Osteoblast (primary cell): ENCODE measurements at regions not wholly inside any gene's neighbourhood (a gene's known extent, or its start where the extent isn't known, plus 50 kb on each side); places are given as distances from the start of the nearest gene placed in this dataset.

ENCODE experiments used
- DNase-seq: peaks from one replicate; pipeline ENCODE4 v3.0.0; 2011; ENCODE audit warnings: low spot score, mixed read lengths; ENCODE audit not compliant: insufficient read length; ENCODE audit errors: missing footprints
- H2AFZ ChIP-seq: 2 replicates; pipeline ENCODE4 v1.6.0; 2011; ENCODE audit warnings: mild to moderate bottlenecking, low read length
- H3K27ac ChIP-seq: 2 replicates; pipeline ENCODE4 v1.5.1; 2011; ENCODE audit warnings: mild to moderate bottlenecking, low read depth, low read length, moderate library complexity
- H3K27me3 ChIP-seq: 2 replicates; pipeline ENCODE4 v1.6.0; 2012; ENCODE audit warnings: mild to moderate bottlenecking, control low read depth, inconsistent platforms, low read length, moderate library complexity; ENCODE audit not compliant: insufficient read depth
- H3K36me3 ChIP-seq: 2 replicates; pipeline ENCODE4 v1.5.1; 2011; ENCODE audit warnings: mild to moderate bottlenecking, low read length, control low read depth, moderate library complexity; ENCODE audit not compliant: insufficient read depth
- H3K4me1 ChIP-seq: 2 replicates; pipeline ENCODE4 v1.5.1; 2011; ENCODE audit warnings: mild to moderate bottlenecking, low read length, control low read depth, moderate library complexity; ENCODE audit not compliant: insufficient read depth
- H3K4me2 ChIP-seq: 2 replicates; pipeline ENCODE4 v1.6.0; 2011; ENCODE audit warnings: mild to moderate bottlenecking, low read length; ENCODE audit not compliant: insufficient read depth
- H3K4me3 ChIP-seq: fragments of 200-600 bp; sonication (generic); 3 replicates; pipeline ENCODE4 v1.5.1; 2012; ENCODE audit warnings: mild to moderate bottlenecking, low read length, inconsistent platforms; ENCODE audit not compliant: insufficient read depth
- H3K79me2 ChIP-seq: 2 replicates; pipeline ENCODE4 v1.6.0; 2012; ENCODE audit warnings: mild to moderate bottlenecking, low read length, control low read depth, inconsistent platforms; ENCODE audit not compliant: insufficient read depth
- H3K9me3 ChIP-seq: 2 replicates; pipeline ENCODE4 v1.5.1; 2011; ENCODE audit warnings: low read depth, low read length, control low read depth
- H4K20me1 ChIP-seq: 2 replicates; pipeline ENCODE4 v1.6.0; 2012; ENCODE audit warnings: mild to moderate bottlenecking, low read length, control low read depth; ENCODE audit not compliant: insufficient read depth
- TF ChIP-seq, protein P1 (sequence below): IDR thresholded peaks from 2 replicates; pipeline ENCODE4 v1.5.1; 2011; ENCODE audit warnings: mild to moderate bottlenecking, low read depth, low read length, moderate library complexity; ENCODE audit errors: extremely low read depth

DNA sequence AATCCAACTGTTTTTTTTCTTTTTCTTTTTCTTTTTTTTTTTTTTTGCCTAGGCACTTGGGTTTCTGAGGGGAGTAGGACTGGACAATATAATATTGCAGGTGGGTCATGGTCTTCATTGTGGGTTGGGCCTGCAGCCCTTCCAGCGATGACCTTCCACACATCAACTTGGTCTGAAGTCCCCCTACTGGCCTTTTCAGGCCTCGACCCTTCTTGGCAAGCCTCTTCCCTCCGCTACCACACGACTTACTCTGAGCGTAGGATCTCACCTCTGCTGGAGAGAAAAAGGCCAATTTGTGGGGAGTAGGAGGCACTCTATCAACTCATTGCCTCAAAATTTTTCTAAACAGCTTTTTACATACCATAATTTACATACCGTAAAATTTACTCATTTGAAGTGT is 51.1 kb upstream of the GRIK3 start:
- no peaks in the 10 kb centered on the region for H3K36me3 ChIP-seq
- TF ChIP-seq, protein P1, sequence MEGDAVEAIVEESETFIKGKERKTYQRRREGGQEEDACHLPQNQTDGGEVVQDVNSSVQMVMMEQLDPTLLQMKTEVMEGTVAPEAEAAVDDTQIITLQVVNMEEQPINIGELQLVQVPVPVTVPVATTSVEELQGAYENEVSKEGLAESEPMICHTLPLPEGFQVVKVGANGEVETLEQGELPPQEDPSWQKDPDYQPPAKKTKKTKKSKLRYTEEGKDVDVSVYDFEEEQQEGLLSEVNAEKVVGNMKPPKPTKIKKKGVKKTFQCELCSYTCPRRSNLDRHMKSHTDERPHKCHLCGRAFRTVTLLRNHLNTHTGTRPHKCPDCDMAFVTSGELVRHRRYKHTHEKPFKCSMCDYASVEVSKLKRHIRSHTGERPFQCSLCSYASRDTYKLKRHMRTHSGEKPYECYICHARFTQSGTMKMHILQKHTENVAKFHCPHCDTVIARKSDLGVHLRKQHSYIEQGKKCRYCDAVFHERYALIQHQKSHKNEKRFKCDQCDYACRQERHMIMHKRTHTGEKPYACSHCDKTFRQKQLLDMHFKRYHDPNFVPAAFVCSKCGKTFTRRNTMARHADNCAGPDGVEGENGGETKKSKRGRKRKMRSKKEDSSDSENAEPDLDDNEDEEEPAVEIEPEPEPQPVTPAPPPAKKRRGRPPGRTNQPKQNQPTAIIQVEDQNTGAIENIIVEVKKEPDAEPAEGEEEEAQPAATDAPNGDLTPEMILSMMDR, result no peak
- no peaks in the 10 kb centered on the region for H3K79me2 ChIP-seq
- no peak overlapping the region for H3K27ac ChIP-seq
- H3K9me3 ChIP-seq, result no peaks in the 10 kb centered on the region
- DNase-seq, result no peak
- H4K20me1 ChIP-seq, result no peaks in the 10 kb centered on the region
- H2AFZ ChIP-seq, result no peak overlapping the region
- H3K4me1 ChIP-seq, result no peaks in the 10 kb centered on the region
- no peak overlapping the region for H3K4me2 ChIP-seq
- H3K4me3 ChIP-seq, result no peak overlapping the region
- H3K27me3 ChIP-seq, result no peaks in the 10 kb centered on the region

DNA sequence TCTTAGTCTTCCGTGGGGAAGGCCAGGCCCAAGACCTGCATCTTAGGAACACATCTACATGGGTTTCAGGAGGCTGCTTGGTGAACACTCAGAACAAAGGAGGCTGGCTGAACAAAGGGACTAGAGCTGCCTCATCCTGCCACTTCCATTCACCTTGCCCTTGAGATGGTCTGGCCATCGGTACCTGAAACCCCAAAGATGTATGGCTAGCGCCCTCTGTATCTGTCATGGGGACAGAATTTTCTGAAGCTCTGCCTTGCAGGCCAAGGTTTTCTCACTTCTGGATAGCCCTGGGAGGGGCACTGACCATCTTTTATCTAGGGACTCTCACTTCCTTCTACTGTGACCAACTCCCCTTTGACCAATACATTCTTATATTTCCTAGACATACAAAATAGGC is 55.4 kb upstream of the GRIK3 start:
- Histone ChIP-seq H3K9me3 (no peaks in the 10 kb centered on the region), H2AFZ (no peak overlapping the region), H3K4me3 (no peak overlapping the region), H3K4me1 (no peaks in the 10 kb centered on the region), H3K36me3 (no peaks in the 10 kb centered on the region), H3K27ac (no peak overlapping the region), H3K27me3 (no peaks in the 10 kb centered on the region), H4K20me1 (no peaks in the 10 kb centered on the region), H3K4me2 (no peak overlapping the region), H3K79me2 (no peaks in the 10 kb centered on the region)
- TF ChIP-seq, protein P1, result no peak
- DNase-seq, result no peak

DNA sequence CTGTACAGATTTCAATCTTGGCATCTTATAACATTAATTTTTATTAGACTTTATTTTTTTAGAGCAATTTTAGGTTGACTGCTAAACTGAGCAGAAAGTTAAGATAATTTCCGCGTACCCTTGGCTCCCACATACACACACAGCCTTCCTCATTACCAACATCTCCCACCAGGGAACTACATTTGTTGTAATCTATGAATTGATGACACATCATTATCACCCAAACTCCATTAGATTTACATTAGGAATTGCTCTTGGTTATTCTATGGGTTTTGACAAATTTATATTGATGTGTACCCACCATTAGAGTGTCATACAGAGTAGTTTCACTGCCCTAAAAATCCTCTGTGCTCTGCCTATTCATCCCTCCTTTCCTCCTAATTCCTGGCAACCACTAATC is 56.4 kb upstream of the GRIK3 start:
- DNase-seq, result no peak
- no peaks in the 10 kb centered on the region for H3K9me3 ChIP-seq
- H4K20me1 ChIP-seq, result no peaks in the 10 kb centered on the region
- no peaks in the 10 kb centered on the region for H3K27me3 ChIP-seq
- TF ChIP-seq, protein P1, result no peak
- no peaks in the 10 kb centered on the region for H3K36me3 ChIP-seq
- H3K4me2 ChIP-seq, result no peak overlapping the region
- H2AFZ ChIP-seq, result no peak overlapping the region
- no peak overlapping the region for H3K27ac ChIP-seq
- H3K4me3 ChIP-seq, result no peak overlapping the region
- H3K79me2 ChIP-seq, result no peaks in the 10 kb centered on the region
- H3K4me1 ChIP-seq, result no peaks in the 10 kb centered on the region

DNA sequence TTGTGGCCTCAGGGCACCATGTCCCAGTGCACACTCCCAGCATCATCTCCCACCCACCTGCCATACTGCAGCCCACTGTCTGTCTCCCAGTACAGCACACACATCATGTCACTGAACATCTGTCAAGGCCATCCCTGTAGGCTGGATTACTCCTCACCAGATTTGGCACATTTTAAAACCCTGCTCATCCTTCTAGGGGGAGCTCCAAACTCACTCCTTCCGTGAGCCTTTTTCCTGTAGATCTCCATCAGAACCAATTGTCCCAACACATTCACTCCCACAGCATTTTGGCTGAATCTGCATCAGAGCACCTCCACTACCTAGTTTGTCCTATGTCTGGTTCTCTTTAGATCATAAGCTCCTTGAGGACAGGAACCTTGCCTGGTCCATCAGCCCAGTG is 58.6 kb upstream of the GRIK3 start:
- no peak overlapping the region for H2AFZ ChIP-seq
- no peaks in the 10 kb centered on the region for H4K20me1 ChIP-seq
- no peak overlapping the region for H3K4me3 ChIP-seq
- no peaks in the 10 kb centered on the region for H3K9me3 ChIP-seq
- DNase-seq, result no peak
- H3K4me2 ChIP-seq, result no peak overlapping the region
- no peaks in the 10 kb centered on the region for H3K79me2 ChIP-seq
- H3K27me3 ChIP-seq, result no peaks in the 10 kb centered on the region
- H3K27ac ChIP-seq, result no peak overlapping the region
- H3K4me1 ChIP-seq, result no peaks in the 10 kb centered on the region
- H3K36me3 ChIP-seq, result no peaks in the 10 kb centered on the region
- TF ChIP-seq, protein P1, result no peak
